Psoas muscle (tissue), 7 donors: ENCODE measurements at regions not wholly inside any gene's neighbourhood (a gene's known extent, or its start where the extent isn't known, plus 50 kb on each side); places are given as distances from the start of the nearest gene placed in this dataset.
"Not testable (repeated sequence)": the region's sequence is repeated elsewhere in the genome, so short reads cannot be mapped to it uniquely, and the experiment has no call there.

Experiments
- ATAC-seq, 4 donors: fragments of 200-7000 bp; cut with Tn5 transposase; one replicate each; pipeline ENCODE4 v1.9.1; 2020; ENCODE audit warnings: moderate library complexity in 3 of 4, mild to moderate bottlenecking in 2 of 4
- DNase-seq, 2 donors: peaks; one replicate each; pipeline ENCODE4 v3.0.0-alpha.2; 2020
- H3K27ac ChIP-seq: fragments of 200-600 bp; one replicate; pipeline ENCODE4 v1.8.0; 2022
- H3K27me3 ChIP-seq, 3 donors: fragments of 200-600 bp in 1 of 3; one replicate each; pipeline versions ENCODE4 v1.6.1 to v1.8.0; 2013 to 2022; ENCODE audit warnings: low read length in 2 of 3, mild to moderate bottlenecking in 2 of 3, moderate library complexity in 1 of 3; ENCODE audit not compliant: insufficient read depth in 3 of 3
- H3K36me3 ChIP-seq, 2 donors: fragments of 200-600 bp in 1 of 2; one replicate each; pipeline versions ENCODE4 v1.6.1 to v1.8.0; 2013 to 2022; ENCODE audit warnings: low read depth in 1 of 2, mild to moderate bottlenecking in 1 of 2, moderate library complexity in 1 of 2; ENCODE audit not compliant: insufficient read depth in 1 of 2
- H3K4me1 ChIP-seq: fragments of 200-600 bp; one replicate; pipeline ENCODE4 v1.8.0; 2022
- H3K4me3 ChIP-seq: fragments of 200-600 bp; one replicate; pipeline ENCODE4 v1.8.0; 2022; ENCODE audit warnings: mild to moderate bottlenecking
- H3K9me3 ChIP-seq: fragments of 200-600 bp; one replicate; pipeline ENCODE4 v1.8.0; 2022
- WGBS, 3 donors: extraction: QIAGEN DNeasy Blood & Tissue Kit; methylation state at CpG; one replicate each; pipeline versions ENCODE4 v1.1.6 to v1.1.7; 2013; 5-methylcytosine and 5-hydroxymethylcytosine counted together
- intact Hi-C, 2 donors: fragments of 100-400 bp; cut with DNase I; formaldehyde crosslinking; loops; one replicate each; pipeline versions ENCODE4 v1.11.0 to v1.14.2; 2022
- TF ChIP-seq, protein P1 (sequence below): fragments of 200-600 bp; IDR thresholded peaks from one replicate; pipeline ENCODE4 v1.8.0; 2022; ENCODE audit warnings: antibody characterized with exemption
- donor health status: healthy with polysubstance abuse.
- donor health status: DM: no; HTN: no; CAD: no; lungs with moderate emphysema.
- donor health status: Bipolar disorder and iron deficiency.
- donor health status: healthy.
- donor health status: DM: yes; HTN: yes; CAD: no.
- donor health status: DM: no; HTN: no; CAD: no.
- donor health status: DM: yes; HTN: yes; CAD: no.

DNA sequence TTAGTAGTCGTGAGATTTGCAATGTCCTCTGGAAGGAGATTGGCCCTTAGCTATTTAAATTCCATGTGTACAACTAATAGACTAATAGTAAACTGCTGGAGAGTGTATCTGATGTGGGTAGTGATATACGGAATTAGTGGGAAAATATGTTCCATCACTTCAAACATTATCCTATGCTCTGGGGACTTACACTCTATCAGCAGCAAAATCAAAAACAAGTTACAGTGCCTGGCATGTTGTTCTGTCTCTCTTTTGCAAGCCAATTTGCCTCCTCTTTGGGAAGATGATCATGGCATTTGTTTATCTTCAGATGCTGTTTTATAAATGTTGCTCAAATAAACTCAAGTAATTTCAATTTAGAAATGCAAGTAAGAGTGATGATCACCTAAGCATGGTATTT is 311.9 kb upstream of the ACO1 start:
- 51 to 69% (median 57%) methylated on average over 2 of the region's 2 CpGs for WGBS, 3 donors
- no peak overlapping the region for H3K27ac ChIP-seq
- no peaks in the 10 kb centered on the region for H3K4me1 ChIP-seq
- ATAC-seq (no peak), DNase-seq (no peak)
- no peak overlapping the region for H3K4me3 ChIP-seq
- no peaks in the 10 kb centered on the region for H3K27me3 ChIP-seq
- no peaks in the 10 kb centered on the region for H3K9me3 ChIP-seq
- H3K36me3 ChIP-seq, result no peaks in the 10 kb centered on the region
- TF ChIP-seq, protein P1, sequence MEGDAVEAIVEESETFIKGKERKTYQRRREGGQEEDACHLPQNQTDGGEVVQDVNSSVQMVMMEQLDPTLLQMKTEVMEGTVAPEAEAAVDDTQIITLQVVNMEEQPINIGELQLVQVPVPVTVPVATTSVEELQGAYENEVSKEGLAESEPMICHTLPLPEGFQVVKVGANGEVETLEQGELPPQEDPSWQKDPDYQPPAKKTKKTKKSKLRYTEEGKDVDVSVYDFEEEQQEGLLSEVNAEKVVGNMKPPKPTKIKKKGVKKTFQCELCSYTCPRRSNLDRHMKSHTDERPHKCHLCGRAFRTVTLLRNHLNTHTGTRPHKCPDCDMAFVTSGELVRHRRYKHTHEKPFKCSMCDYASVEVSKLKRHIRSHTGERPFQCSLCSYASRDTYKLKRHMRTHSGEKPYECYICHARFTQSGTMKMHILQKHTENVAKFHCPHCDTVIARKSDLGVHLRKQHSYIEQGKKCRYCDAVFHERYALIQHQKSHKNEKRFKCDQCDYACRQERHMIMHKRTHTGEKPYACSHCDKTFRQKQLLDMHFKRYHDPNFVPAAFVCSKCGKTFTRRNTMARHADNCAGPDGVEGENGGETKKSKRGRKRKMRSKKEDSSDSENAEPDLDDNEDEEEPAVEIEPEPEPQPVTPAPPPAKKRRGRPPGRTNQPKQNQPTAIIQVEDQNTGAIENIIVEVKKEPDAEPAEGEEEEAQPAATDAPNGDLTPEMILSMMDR, result no peak
- intact Hi-C loops, result no loop called here

DNA sequence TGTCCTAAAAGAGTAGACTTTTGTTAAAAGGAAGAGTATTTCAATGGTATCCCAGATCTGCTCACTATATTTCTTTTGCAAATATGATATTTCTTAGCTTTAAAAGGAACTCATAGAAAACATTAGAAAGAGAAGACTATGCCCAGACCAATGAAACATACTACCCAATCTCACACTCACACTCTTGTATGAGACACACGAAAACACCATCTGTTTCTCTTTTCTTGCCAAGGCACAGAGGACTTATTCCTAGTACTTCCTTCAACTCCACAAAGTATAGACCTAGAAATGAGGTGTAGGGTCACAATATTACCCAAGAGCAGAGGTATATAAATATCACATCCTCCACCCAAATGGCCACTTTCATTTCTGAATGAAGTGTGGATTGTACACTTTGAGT is 292.4 kb upstream of the ACO1 start:
- TF ChIP-seq, protein P1, result no peak
- Histone ChIP-seq H3K4me3 (no peak overlapping the region), H3K9me3 (no peaks in the 10 kb centered on the region), H3K4me1 (no peaks in the 10 kb centered on the region), H3K27ac (no peak overlapping the region), H3K27me3 (no peaks in the 10 kb centered on the region), H3K36me3 (no peaks in the 10 kb centered on the region)
- intact Hi-C loops, result no loop called here
- DNase-seq (no peak), ATAC-seq (no peak)
- 52 to 70% (median 67%) methylated on average over 1 of the region's 1 CpG for WGBS, 3 donors

DNA sequence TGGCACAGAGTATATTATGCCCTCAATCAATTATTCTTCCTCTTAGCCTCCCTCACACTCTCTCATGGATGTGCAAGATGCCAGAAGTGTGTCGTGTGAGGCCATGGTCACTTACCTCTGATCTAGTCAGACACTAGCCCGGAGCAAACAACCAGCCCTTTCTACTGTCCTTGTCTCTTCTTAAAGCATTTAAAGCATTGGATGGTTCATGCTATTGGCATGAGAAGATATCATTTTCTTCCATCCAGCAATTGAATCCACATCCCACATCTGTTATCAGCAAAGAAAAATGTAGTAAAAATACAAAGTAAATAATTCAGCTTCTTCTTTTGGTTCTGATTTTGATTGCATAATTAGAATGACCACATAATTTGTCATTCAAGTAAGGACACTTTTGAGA is 267.2 kb upstream of the ACO1 start:
- no peaks in the 10 kb centered on the region for H3K9me3 ChIP-seq
- no peaks in the 10 kb centered on the region for H3K27me3 ChIP-seq
- 73 to 87% (median 86%) methylated on average over 2 of the region's 2 CpGs for WGBS, 3 donors
- intact Hi-C loops, result no loop called here
- TF ChIP-seq, protein P1, result no peak
- H3K4me3 ChIP-seq, result no peak overlapping the region
- H3K4me1 ChIP-seq, result no peaks in the 10 kb centered on the region
- H3K27ac ChIP-seq, result no peak overlapping the region
- DNase-seq, result no peak
- no peak for ATAC-seq
- H3K36me3 ChIP-seq, result no peaks in the 10 kb centered on the region

DNA sequence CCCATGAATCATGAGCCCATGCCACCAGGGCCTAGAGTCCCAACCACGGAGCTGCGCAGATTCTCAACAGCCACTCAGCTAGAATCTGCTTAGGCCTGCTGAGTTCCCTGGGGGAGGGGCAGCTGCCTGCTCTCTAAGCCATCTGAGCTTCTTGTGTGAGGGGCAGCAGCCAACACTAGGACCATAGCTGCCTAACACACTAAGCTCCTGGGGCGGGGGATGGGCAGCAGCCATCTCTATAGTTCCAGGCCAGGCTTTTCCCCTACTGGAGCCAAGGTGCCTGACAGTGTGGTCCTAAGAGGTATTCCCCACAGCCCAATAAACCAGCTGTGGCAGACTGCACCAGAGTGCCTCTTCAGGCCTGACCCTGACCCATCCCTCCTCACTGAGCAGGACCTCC is 255.9 kb upstream of the ACO1 start:
- Histone ChIP-seq H3K9me3 (no peaks in the 10 kb centered on the region), H3K4me1 (no peaks in the 10 kb centered on the region), H3K4me3 (no peak overlapping the region), H3K27me3 (no peaks in the 10 kb centered on the region), H3K36me3 (no peaks in the 10 kb centered on the region), H3K27ac (no peak overlapping the region)
- WGBS, 3 donors, result 86 to 91% (median 88%) methylated on average over 3 of the region's 3 CpGs
- ATAC-seq (no peak), DNase-seq (no peak)
- intact Hi-C loops, result no loop called here
- TF ChIP-seq, protein P1, result no peak

DNA sequence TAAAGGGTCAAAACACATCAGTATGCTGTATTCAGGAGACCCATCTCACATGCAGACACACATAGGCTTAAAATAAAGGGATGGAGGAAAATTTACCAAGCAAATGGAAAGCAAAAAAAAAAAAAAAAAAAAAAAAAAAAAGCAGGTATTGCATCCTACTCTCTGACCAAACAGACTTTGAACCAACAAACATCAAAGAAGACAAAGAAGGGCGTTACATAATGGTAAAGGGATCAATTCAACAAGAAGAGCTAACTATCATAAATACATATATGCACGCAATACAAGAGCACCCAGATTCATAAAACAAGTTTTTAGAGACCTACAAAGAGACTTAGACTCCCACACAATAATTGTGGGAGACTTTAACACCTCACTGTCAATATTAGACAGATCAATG is 253.7 kb upstream of the ACO1 start:
- 60 to 86% (median 69%) methylated on average over 2 of the region's 2 CpGs for WGBS, 3 donors
- ATAC-seq, H3K27me3 ChIP-seq, H3K36me3 ChIP-seq, intact Hi-C loops, H3K4me1 ChIP-seq, H3K9me3 ChIP-seq, H3K27ac ChIP-seq, DNase-seq, H3K4me3 ChIP-seq: not testable (repeated sequence)
